Spleen (tissue), 11 donors: ENCODE measurements at regions not wholly inside any gene's neighbourhood (a gene's known extent, or its start where the extent isn't known, plus 50 kb on each side); places are given as distances from the start of the nearest gene placed in this dataset.

ENCODE experiments used
- DNase-seq: peaks from one replicate; pipeline ENCODE4 v3.0.0-alpha.2; 2020
- H3K27ac ChIP-seq, 8 donors: fragments of 200-600 bp; sonication (generic) in 7 of 8; 1 replicate in 4 of 8; 2 replicates in 4 of 8; pipeline versions ENCODE4 v1.5.0 to v1.8.0; 2016 to 2021; ENCODE audit warnings: inconsistent platforms in 4 of 8, mild to moderate bottlenecking in 4 of 8, moderate library complexity in 1 of 8
- H3K27me3 ChIP-seq, 7 donors: fragments of 200-600 bp; sonication (generic) in 6 of 7; replicated peaks in 1 of 7; 1 replicate in 4 of 7; 2 replicates in 3 of 7; pipeline versions ENCODE4 v1.5.0 to v1.8.0; 2016 to 2021; ENCODE audit warnings: inconsistent platforms in 3 of 7, mild to moderate bottlenecking in 1 of 7
- H3K36me3 ChIP-seq, 6 donors: fragments of 200-600 bp; sonication (generic) in 5 of 6; 1 replicate in 4 of 6; 2 replicates in 2 of 6; pipeline versions ENCODE4 v1.5.0 to v1.8.0; 2016 to 2021; ENCODE audit warnings: inconsistent platforms in 2 of 6
- H3K4me1 ChIP-seq, 6 donors: fragments of 200-600 bp; sonication (generic) in 5 of 6; 1 replicate in 3 of 6; 2 replicates in 3 of 6; pipeline versions ENCODE4 v1.5.0 to v1.8.0; 2016 to 2021; ENCODE audit warnings: inconsistent platforms in 3 of 6
- H3K4me3 ChIP-seq, 8 donors: fragments of 200-600 bp; sonication (generic) in 7 of 8; 1 replicate in 4 of 8; 2 replicates in 4 of 8; pipeline versions ENCODE4 v1.5.0 to v1.8.0; 2016 to 2021; ENCODE audit warnings: inconsistent platforms in 4 of 8, mild to moderate bottlenecking in 4 of 8, moderate library complexity in 2 of 8
- H3K9me3 ChIP-seq, 8 donors: fragments of 200-600 bp; sonication (generic) in 7 of 8; 1 replicate in 4 of 8; 2 replicates in 4 of 8; pipeline versions ENCODE4 v1.5.0 to v1.8.0; 2016 to 2021; ENCODE audit warnings: inconsistent platforms in 4 of 8
- CTCF ChIP-seq, 11 experiments: fragments of 200-600 bp in 7 of 11; fragments of 450-650 bp in 4 of 11; sonication (generic) in 4 of 11; IDR thresholded peaks in 8 of 11; conservative IDR thresholded peaks in 3 of 11; 1 replicate in 7 of 11; 2 replicates in 4 of 11; pipeline versions ENCODE4 v1.4.0 to v1.8.0; 2016 to 2021; ENCODE audit warnings: antibody characterized with exemption in 11 of 11, inconsistent platforms in 4 of 11, mild to moderate bottlenecking in 1 of 11
- POLR2A ChIP-seq, 3 donors: fragments of 450-650 bp; IDR thresholded peaks; one replicate each; pipeline ENCODE4 v1.5.1; 2017; ENCODE audit warnings: antibody characterized with exemption in 3 of 3, mild to moderate bottlenecking in 1 of 3
- POLR2AphosphoS5 ChIP-seq, 3 donors: sonication (generic); formaldehyde crosslinking; IDR thresholded peaks; one replicate each; pipeline ENCODE4 v1.5.1; 2017; ENCODE audit warnings: antibody characterized with exemption in 3 of 3
- WGBS, 5 donors: extraction: QIAGEN DNeasy Blood & Tissue Kit in 3 of 5; methylation state at CpG; one replicate each; pipeline versions ENCODE4 v1.1.5 to v1.1.7; 2013 to 2018; 5-methylcytosine and 5-hydroxymethylcytosine counted together
- intact Hi-C: fragments of 100-400 bp; cut with DNase I; formaldehyde crosslinking; loops from one replicate; pipeline ENCODE4 v1.15.0; 2023; ENCODE audit warnings: low total_unique reads
- donor health status: healthy with polysubstance abuse.
- donor health status: DM: no; HTN: no; CAD: no; lungs with moderate emphysema.
- donor health status: DM: no; HTN: no; CAD: no.
- donor health status: Bipolar disorder and iron deficiency.
- donor health status: healthy.
- donor health status: DM: no; HTN: no; CAD: no.
- donor health status: DM: yes; HTN: yes; CAD: no.

DNA sequence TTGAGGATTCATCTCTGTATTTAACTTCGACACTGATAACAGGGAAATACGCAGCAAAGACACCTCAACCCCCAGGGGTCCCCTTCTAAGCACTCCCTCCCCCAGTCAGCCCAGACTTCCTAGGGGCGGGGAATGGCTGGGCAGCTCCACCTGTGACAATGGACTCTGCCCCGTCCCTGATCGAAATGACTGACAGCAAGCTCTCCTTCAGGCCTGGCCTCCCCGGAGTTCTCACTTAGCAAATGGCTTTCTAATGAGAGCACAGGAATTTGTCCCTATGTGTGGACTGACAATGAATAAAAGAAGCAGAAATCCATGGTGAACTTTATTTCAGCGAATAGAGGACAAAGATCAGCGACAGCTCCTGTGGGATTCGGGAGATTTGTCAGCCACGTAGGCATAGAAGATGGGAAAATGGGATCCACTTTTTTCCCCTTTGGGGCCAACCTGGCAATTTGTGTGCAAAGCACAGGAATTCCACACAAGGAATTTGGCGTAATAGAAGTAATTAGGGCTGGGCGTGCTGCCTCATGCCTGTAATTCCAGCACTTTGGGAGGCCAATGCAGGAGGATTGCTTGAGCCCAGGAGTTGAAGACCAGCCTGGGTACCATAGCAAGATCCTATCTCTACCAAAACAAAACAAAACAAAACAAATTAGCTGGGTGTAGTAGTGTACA, 63.8 kb downstream of the TNFAIP2 start:
- peaks cover 0 to 60% (median 18%) of the 10 kb centered on the region in 7 donors for H3K27me3 ChIP-seq
- no peak for TF ChIP-seq POLR2AphosphoS5 (IDR thresholded peaks at IDR 0.05)
- no peak for TF ChIP-seq CTCF (IDR thresholded peaks at IDR 0.05 in 8 of 11, conservative IDR thresholded peaks at IDR 0.05 in 3 of 11)
- TF ChIP-seq POLR2A (IDR thresholded peaks at IDR 0.05): no peak
- no peak for DNase-seq
- no peak overlapping the region for H3K4me3 ChIP-seq
- H3K36me3 ChIP-seq: no peaks in the 10 kb centered on the region
- intact Hi-C loops: loop anchor here (10.0 kb wide), 2 partner anchors 82 to 108 kb away; no protein-coding TSS in a partner anchor
- 73 to 83% (median 76%) methylated on average over 12 of the region's 12 CpGs for WGBS, 5 donors
- peaks cover 0 to 15% (median 12%) of the 10 kb centered on the region in 6 donors for H3K4me1 ChIP-seq
- H3K9me3 ChIP-seq: no peaks in the 10 kb centered on the region
- no peak overlapping the region for H3K27ac ChIP-seq

DNA sequence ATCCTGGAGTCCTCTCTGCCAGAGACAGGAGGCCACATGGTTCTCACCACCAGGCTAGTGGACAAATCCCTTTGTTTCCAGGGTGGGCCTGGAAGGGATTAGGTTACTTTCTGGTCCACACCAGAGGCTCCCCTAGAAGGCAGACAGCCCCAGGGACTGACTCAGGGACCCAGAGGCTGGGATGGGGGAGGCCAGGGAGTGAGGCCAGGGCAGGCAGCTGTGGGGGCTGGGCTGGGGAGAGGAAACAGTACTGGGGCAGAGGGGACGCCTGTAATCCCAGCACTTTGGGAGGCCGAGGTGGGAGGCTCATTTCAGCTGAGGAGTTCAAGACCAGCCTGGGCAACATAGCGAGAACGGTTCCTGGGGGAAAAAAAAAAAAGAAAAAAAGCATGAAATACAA, 64.7 kb downstream of the TNFAIP2 start:
- H3K27ac ChIP-seq: no peak overlapping the region
- no peaks in the 10 kb centered on the region for H3K9me3 ChIP-seq
- no peaks in the 10 kb centered on the region for H3K36me3 ChIP-seq
- no peak for DNase-seq
- WGBS, 5 donors: 83 to 93% (median 89%) methylated on average over 4 of the region's 4 CpGs
- TF ChIP-seq POLR2A (IDR thresholded peaks at IDR 0.05) (no peak), CTCF (IDR thresholded peaks at IDR 0.05 in 8 of 11, conservative IDR thresholded peaks at IDR 0.05 in 3 of 11) (no peak), POLR2AphosphoS5 (IDR thresholded peaks at IDR 0.05) (no peak)
- H3K27me3 ChIP-seq: peaks cover 0 to 60% (median 18%) of the 10 kb centered on the region in 7 donors
- intact Hi-C loops: loop anchor here (10.0 kb wide), 2 partner anchors 83 to 107 kb away; no protein-coding TSS in a partner anchor
- no peak overlapping the region for H3K4me3 ChIP-seq
- peaks cover 0 to 16% (median 12%) of the 10 kb centered on the region in 6 donors for H3K4me1 ChIP-seq

DNA sequence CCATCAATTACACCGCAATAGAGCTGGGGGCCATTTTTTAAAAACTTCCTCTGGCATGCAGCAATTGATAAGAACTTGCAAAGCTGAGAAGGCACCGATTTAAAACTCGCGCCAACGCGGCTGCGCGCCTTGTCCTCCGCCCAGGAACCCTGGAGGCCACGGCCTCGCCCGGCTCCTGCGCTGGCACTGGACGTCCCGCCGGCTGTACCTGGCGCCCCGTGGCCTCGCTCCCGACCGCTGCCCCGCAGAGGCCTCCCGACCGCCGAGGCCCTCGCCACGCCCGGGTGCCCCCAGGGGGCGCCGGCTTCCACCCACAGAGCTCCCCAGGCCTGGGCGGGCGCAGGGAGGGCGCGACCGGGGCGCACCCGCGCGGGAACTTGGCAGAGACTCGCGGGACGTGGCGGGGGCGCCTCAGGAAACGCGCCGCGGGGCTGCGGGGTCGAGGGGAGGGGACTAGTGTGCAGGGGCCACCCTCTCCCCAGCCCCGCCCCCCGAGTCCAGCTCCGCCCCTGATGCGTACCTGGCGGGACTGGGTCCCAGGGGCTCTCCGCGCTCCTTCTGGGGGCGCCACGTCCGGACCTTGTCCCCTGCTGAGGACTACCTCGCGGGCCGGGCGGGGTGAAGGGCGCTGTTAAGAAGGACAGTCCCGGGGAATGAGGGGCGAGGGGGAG, 65.7 kb downstream of the TNFAIP2 start:
- Histone ChIP-seq H3K9me3 (no peaks in the 10 kb centered on the region), H3K27ac (no peak overlapping the region), H3K27me3 (peaks cover 0 to 60% (median 18%) of the 10 kb centered on the region in 7 donors), H3K4me3 (peak overlapping the region; percentile 17 to 65 (median 28)), H3K36me3 (no peaks in the 10 kb centered on the region), H3K4me1 (peaks cover 0 to 16% (median 12%) of the 10 kb centered on the region in 6 donors)
- TF ChIP-seq POLR2AphosphoS5 (IDR thresholded peaks at IDR 0.05) (no peak), POLR2A (IDR thresholded peaks at IDR 0.05) (no peak), CTCF (IDR thresholded peaks at IDR 0.05 in 8 of 11, conservative IDR thresholded peaks at IDR 0.05 in 3 of 11) (peak in 7 of 11 experiments; percentile 10 to 61 (median 41))
- intact Hi-C loops: loop anchor here (10.0 kb wide), 2 partner anchors 84 to 106 kb away; no protein-coding TSS in a partner anchor
- 3 to 14% (median 4%) methylated on average over 24 to 67 of the region's 67 CpGs for WGBS, 5 donors
- DNase-seq: no peak
